BE2C (cell line): ENCODE measurements at regions not wholly inside any gene's neighbourhood (a gene's known extent, or its start where the extent isn't known, plus 50 kb on each side); places are given as distances from the start of the nearest gene placed in this dataset.

Experiments
- DNase-seq: peaks from one replicate; pipeline ENCODE4 v3.0.0-alpha.2; 2020
- H3K27me3 ChIP-seq: fragments of 250-450 bp; sonication (Bioruptor Pico); 2 replicates; pipeline ENCODE4 v1.5.1; 2020; ENCODE audit warnings: mild to moderate bottlenecking
- H3K36me3 ChIP-seq: fragments of 250-450 bp; sonication (Bioruptor Pico); 2 replicates; pipeline ENCODE4 v1.5.1; 2020; ENCODE audit warnings: mild to moderate bottlenecking
- H3K4me1 ChIP-seq: fragments of 250-450 bp; sonication (Bioruptor Pico); 2 replicates; pipeline ENCODE4 v1.5.1; 2020
- H3K4me3 ChIP-seq: 2 replicates; pipeline ENCODE4 v1.5.1; 2011; ENCODE audit warnings: low read depth, low read length
- H3K9me3 ChIP-seq: fragments of 250-450 bp; sonication (Bioruptor Pico); 2 replicates; pipeline ENCODE4 v1.5.1; 2020
- TF ChIP-seq, protein P1 (sequence below): IDR thresholded peaks from 2 replicates; pipeline ENCODE4 v1.5.1; 2012; ENCODE audit warnings: mild to moderate bottlenecking, low read depth, low read length

DNA sequence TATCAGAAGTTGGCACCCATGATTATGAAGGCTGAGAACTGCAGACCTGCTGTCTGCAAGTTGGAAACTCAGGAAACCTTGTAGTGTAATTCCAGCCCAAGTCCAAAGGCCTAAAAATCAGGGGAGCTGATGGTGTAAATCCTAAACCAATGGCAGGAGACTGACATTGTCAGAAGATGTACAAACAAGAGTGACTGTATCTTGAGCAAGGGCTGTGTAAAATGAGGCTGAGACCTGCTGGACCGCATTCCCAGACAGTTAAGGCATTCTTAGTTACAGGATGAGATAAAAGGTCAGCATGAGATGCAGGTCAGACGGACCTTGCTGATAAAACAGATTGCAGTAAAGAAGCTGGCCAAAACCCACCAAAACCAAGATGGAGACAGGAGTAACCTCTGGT lies 147.7 kb downstream of the COG6 start:
- TF ChIP-seq, protein P1, sequence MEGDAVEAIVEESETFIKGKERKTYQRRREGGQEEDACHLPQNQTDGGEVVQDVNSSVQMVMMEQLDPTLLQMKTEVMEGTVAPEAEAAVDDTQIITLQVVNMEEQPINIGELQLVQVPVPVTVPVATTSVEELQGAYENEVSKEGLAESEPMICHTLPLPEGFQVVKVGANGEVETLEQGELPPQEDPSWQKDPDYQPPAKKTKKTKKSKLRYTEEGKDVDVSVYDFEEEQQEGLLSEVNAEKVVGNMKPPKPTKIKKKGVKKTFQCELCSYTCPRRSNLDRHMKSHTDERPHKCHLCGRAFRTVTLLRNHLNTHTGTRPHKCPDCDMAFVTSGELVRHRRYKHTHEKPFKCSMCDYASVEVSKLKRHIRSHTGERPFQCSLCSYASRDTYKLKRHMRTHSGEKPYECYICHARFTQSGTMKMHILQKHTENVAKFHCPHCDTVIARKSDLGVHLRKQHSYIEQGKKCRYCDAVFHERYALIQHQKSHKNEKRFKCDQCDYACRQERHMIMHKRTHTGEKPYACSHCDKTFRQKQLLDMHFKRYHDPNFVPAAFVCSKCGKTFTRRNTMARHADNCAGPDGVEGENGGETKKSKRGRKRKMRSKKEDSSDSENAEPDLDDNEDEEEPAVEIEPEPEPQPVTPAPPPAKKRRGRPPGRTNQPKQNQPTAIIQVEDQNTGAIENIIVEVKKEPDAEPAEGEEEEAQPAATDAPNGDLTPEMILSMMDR: no peak
- Histone ChIP-seq H3K4me3 (no peak overlapping the region), H3K36me3 (no peaks in the 10 kb centered on the region), H3K9me3 (no peaks in the 10 kb centered on the region), H3K4me1 (no peaks in the 10 kb centered on the region), H3K27me3 (no peaks in the 10 kb centered on the region)
- DNase-seq: no peak

- TF ChIP-seq, protein P1: no peak
- no peak for DNase-seq
- no peak overlapping the region for H3K4me3 ChIP-seq
- H3K9me3 ChIP-seq: no peaks in the 10 kb centered on the region
- H3K27me3 ChIP-seq: no peaks in the 10 kb centered on the region
- no peaks in the 10 kb centered on the region for H3K4me1 ChIP-seq
- no peaks in the 10 kb centered on the region for H3K36me3 ChIP-seq
Measured at GRCh38 chr13:39803851-39804250, 148.4 kb downstream of the COG6 start.

DNA sequence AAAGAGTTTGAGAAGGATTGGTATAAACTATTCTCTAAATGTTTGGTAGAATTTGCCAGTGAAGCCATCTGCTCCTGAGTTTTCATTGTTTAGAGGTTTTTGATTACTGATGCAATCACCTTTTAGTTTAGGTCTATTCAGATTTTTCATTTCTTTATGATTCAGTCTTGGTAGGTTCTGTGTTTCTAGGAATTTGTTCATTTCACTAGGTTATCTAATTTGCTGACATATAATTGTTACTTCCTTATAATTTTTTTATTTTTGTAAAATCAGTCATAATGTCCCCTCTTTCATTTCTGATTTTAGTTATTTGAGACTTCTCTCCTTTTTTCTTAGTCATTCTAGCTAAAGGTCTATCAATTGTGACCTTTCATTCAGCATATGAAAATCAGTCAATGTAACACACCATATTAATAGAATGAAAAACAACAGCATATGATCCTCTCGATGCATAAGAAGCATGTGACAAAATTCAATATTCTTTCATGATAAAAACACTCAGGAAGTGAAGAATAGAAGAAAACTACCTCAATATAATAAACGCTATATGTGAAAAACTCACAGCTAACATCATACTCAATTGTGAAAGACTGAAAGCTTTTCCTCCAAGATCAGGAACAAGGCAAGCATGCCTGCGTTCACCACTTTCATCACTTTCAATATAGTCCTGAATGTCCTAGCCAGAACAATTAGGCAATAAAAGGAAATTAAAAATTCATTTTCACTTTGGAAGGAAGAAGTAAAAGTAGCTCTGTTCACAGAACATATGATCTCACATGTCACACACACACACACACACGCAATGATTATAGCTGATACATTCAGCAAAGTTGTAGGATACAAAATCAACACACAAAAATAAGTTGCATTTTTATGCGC lies 149.1 kb downstream of the COG6 start:
- H3K9me3 ChIP-seq: no peaks in the 10 kb centered on the region
- H3K36me3 ChIP-seq: no peaks in the 10 kb centered on the region
- no peak overlapping the region for H3K4me3 ChIP-seq
- no peaks in the 10 kb centered on the region for H3K4me1 ChIP-seq
- DNase-seq: no peak
- TF ChIP-seq, protein P1: no peak
- H3K27me3 ChIP-seq: no peaks in the 10 kb centered on the region

- Histone ChIP-seq H3K4me3 (no peak overlapping the region), H3K9me3 (no peaks in the 10 kb centered on the region), H3K4me1 (no peaks in the 10 kb centered on the region), H3K36me3 (no peaks in the 10 kb centered on the region), H3K27me3 (no peaks in the 10 kb centered on the region)
- TF ChIP-seq, protein P1: no peak
- DNase-seq: no peak
Measured at GRCh38 chr13:39809466-39809865, 154.0 kb downstream of the COG6 start.

- no peak for DNase-seq
- no peaks in the 10 kb centered on the region for H3K4me1 ChIP-seq
- H3K4me3 ChIP-seq: no peak overlapping the region
- no peaks in the 10 kb centered on the region for H3K9me3 ChIP-seq
- no peaks in the 10 kb centered on the region for H3K27me3 ChIP-seq
- TF ChIP-seq, protein P1: no peak
- no peaks in the 10 kb centered on the region for H3K36me3 ChIP-seq
Measured at GRCh38 chr13:39810091-39810877, 154.8 kb downstream of the COG6 start.

DNA sequence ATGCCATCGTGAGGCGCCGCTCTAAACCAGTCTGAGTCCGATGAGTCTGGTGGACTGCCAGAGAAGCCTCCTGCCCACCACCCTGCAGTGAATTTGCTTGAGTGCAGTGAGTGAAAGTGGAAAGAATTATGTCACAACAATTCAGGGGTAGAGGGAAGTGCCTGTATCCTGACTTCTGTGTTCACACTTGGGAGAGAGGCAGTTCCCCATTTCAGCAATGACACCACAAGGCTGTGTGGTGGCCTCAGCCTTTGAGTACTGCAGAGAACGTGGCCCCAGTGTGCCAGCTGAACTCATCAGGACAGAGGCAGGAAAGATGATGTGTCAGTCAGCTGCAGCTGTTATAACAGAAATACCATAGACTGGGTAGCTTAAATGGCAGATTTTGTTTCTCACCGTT lies 155.6 kb downstream of the COG6 start:
- no peak for DNase-seq
- TF ChIP-seq, protein P1: no peak
- H3K36me3 ChIP-seq: no peaks in the 10 kb centered on the region

More for the DNA sequence above, 155.6 kb downstream of the COG6 start:
- Histone ChIP-seq H3K4me3 (no peak overlapping the region), H3K9me3 (no peaks in the 10 kb centered on the region), H3K4me1 (no peaks in the 10 kb centered on the region), H3K27me3 (no peaks in the 10 kb centered on the region)
